Trophoblast cell (in vitro differentiated cells and primary cell): ENCODE measurements at regions not wholly inside any gene's neighbourhood (a gene's known extent, or its start where the extent isn't known, plus 50 kb on each side); places are given as distances from the start of the nearest gene placed in this dataset.
A peak's percentile ranks its signal among the peaks of the same experiment; 100 is the strongest.

Experiments used
- DNase-seq, 2 donors: peaks; one replicate each; pipeline ENCODE4 v3.0.0-alpha.2; 2016
- H2AFZ ChIP-seq: 2 replicates; pipeline ENCODE4 v1.6.1; 2013; ENCODE audit warnings: low read length, moderate library complexity, mild to moderate bottlenecking; ENCODE audit not compliant: insufficient read depth, poor library complexity
- H2AK5ac ChIP-seq: 2 replicates; pipeline ENCODE4 v1.6.1; 2013; ENCODE audit warnings: mild to moderate bottlenecking, low read length
- H2BK120ac ChIP-seq: 2 replicates; pipeline ENCODE4 v1.6.1; 2013; ENCODE audit warnings: low read length, mild to moderate bottlenecking, moderate library complexity; ENCODE audit not compliant: insufficient read depth, poor library complexity
- H2BK12ac ChIP-seq: 2 replicates; pipeline ENCODE4 v1.6.1; 2013; ENCODE audit warnings: mild to moderate bottlenecking, low read length, moderate library complexity
- H2BK5ac ChIP-seq: 2 replicates; pipeline ENCODE4 v1.6.1; 2013; ENCODE audit warnings: low read length, low read depth, moderate library complexity, mild to moderate bottlenecking; ENCODE audit not compliant: poor library complexity
- H3K14ac ChIP-seq: 2 replicates; pipeline ENCODE4 v1.6.1; 2013; ENCODE audit warnings: mild to moderate bottlenecking, low read length
- H3K18ac ChIP-seq: 2 replicates; pipeline ENCODE4 v1.6.1; 2013; ENCODE audit warnings: mild to moderate bottlenecking, low read length
- H3K23ac ChIP-seq: 2 replicates; pipeline ENCODE4 v1.6.1; 2013; ENCODE audit warnings: low read length
- H3K27ac ChIP-seq: 2 replicates; pipeline ENCODE4 v1.5.1; 2013; ENCODE audit warnings: low read depth, mild to moderate bottlenecking, inconsistent platforms, low read length, moderate library complexity
- H3K27me3 ChIP-seq: 2 replicates; pipeline ENCODE4 v1.6.1; 2013; ENCODE audit warnings: inconsistent platforms, mild to moderate bottlenecking, low read length, moderate library complexity; ENCODE audit not compliant: insufficient read depth
- H3K36me3 ChIP-seq, 2 experiments: 1 replicate in 1 of 2; 2 replicates in 1 of 2; pipeline ENCODE4 v1.6.1; 2013; ENCODE audit warnings: low read length in 2 of 2, mild to moderate bottlenecking in 2 of 2, moderate library complexity in 1 of 2; ENCODE audit not compliant: insufficient read depth in 2 of 2, control insufficient read depth in 1 of 2
- H3K4ac ChIP-seq: 2 replicates; pipeline ENCODE4 v1.6.1; 2013; ENCODE audit warnings: low read depth, mild to moderate bottlenecking, low read length, moderate library complexity
- H3K4me1 ChIP-seq, 2 experiments: 1 replicate in 1 of 2; 2 replicates in 1 of 2; pipeline ENCODE4 v1.6.1; 2013; ENCODE audit warnings: low read length in 2 of 2, mild to moderate bottlenecking in 2 of 2, moderate library complexity in 1 of 2; ENCODE audit not compliant: insufficient read depth in 2 of 2, control insufficient read depth in 1 of 2
- H3K4me2 ChIP-seq: 2 replicates; pipeline ENCODE4 v1.6.1; 2013; ENCODE audit warnings: inconsistent platforms, mild to moderate bottlenecking, low read length, moderate library complexity
- H3K4me3 ChIP-seq: 2 replicates; pipeline ENCODE4 v1.5.1; 2013; ENCODE audit warnings: mild to moderate bottlenecking, low read depth, low read length, inconsistent platforms
- H3K79me1 ChIP-seq: one replicate; pipeline ENCODE4 v1.6.1; 2013; ENCODE audit warnings: low read length
- H3K79me2 ChIP-seq: 2 replicates; pipeline ENCODE4 v1.6.1; 2013; ENCODE audit warnings: low read length, mild to moderate bottlenecking; ENCODE audit not compliant: control insufficient read depth, insufficient read depth, poor library complexity
- H3K9ac ChIP-seq: 2 replicates; pipeline ENCODE4 v1.6.1; 2013; ENCODE audit warnings: mild to moderate bottlenecking, low read length
- H3K9me3 ChIP-seq: 2 replicates; pipeline ENCODE4 v1.6.1; 2013; ENCODE audit warnings: low read depth, mild to moderate bottlenecking, control low read depth, inconsistent platforms, low read length; ENCODE audit not compliant: insufficient read depth
- H4K12ac ChIP-seq: 2 replicates; pipeline ENCODE4 v1.6.1; 2013; ENCODE audit warnings: low read depth, mild to moderate bottlenecking, low read length, moderate library complexity
- H4K8ac ChIP-seq: 2 replicates; pipeline ENCODE4 v1.6.1; 2013; ENCODE audit warnings: low read depth, mild to moderate bottlenecking, low read length, moderate library complexity
- H4K91ac ChIP-seq: one replicate; pipeline ENCODE4 v1.6.1; 2013; ENCODE audit warnings: low read depth, mild to moderate bottlenecking, low read length, moderate library complexity
- WGBS: extraction: QIAGEN DNeasy Blood & Tissue Kit; methylation state at CpG from one replicate; pipeline ENCODE4 v1.1.7; 2013; ENCODE audit warnings: missing lambda C conversion rate; ENCODE audit not compliant: insufficient read length, insufficient coverage; ENCODE audit errors: extremely low coverage; 5-methylcytosine and 5-hydroxymethylcytosine counted together

DNA sequence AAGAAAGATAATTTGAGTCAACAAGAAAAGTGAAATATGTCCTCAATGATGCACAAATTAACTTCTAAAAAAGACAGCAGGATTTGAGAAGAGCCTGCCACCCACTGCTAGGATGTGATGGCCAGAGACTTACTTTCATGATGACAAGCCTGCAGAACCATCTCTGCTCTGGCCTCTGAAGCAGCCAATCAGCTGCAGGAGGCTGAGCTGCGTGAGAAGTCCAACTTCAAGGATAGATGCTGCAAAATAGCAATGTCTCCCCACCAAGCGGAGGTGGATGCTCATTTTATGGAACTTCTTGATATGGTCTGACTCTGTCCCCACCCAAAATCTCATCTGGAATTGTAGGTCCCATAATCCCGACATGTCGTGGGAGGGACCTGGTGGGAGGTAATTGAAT lies 53.1 kb downstream of the CYRIA start:
- Histone ChIP-seq H3K4me1 (peaks cover 6% of the 10 kb centered on the region in 2 experiments), H2AFZ (no peak overlapping the region), H3K79me2 (peaks cover 2% of the 10 kb centered on the region), H3K23ac (no peak overlapping the region), H2BK5ac (no peak overlapping the region), H2BK120ac (no peak overlapping the region), H3K4ac (no peak overlapping the region), H2AK5ac (no peak overlapping the region), H3K9ac (no peak overlapping the region), H4K91ac (no peak overlapping the region), H4K8ac (no peak overlapping the region), H3K4me2 (no peak overlapping the region), H3K18ac (no peak overlapping the region), H3K27me3 (no peaks in the 10 kb centered on the region), H3K14ac (no peak overlapping the region), H3K9me3 (no peaks in the 10 kb centered on the region), H4K12ac (no peak overlapping the region), H3K36me3 (peaks cover 2 to 6% of the 10 kb centered on the region in 2 experiments), H3K27ac (no peak overlapping the region), H2BK12ac (no peak overlapping the region), H3K4me3 (peak overlapping the region; percentile 49), H3K79me1 (peaks cover 10% of the 10 kb centered on the region)
- DNase-seq, result no peak
- WGBS, result no CpG with 5 or more reads among the region's 4 CpGs

DNA sequence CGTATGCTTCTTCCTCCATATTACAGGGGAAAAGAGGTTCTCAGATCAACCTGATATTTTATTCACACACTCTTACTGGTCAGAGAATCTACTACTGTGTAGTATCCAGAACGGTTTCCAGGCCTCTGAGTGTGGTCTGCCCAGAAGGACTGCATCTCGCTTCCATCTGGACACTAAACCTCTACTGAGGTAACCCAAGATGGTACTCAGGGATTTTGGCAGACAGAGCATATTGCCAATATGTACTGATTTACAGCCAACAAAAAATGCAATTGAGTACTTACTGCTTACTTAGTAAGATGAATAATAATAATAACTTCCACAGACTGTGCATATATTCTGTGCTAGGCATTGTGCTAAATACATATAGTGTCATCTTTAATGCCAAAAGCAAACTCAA lies 55.8 kb downstream of the CYRIA start:
- Histone ChIP-seq H2BK5ac (no peak overlapping the region), H3K4ac (no peak overlapping the region), H3K4me2 (no peak overlapping the region), H3K4me3 (no peak overlapping the region), H3K79me2 (no peaks in the 10 kb centered on the region), H3K14ac (no peak overlapping the region), H2BK120ac (no peak overlapping the region), H3K4me1 (no peaks in the 10 kb centered on the region), H3K9ac (no peak overlapping the region), H4K8ac (no peak overlapping the region), H3K9me3 (no peaks in the 10 kb centered on the region), H3K27ac (no peak overlapping the region), H2BK12ac (no peak overlapping the region), H3K79me1 (peaks cover 2% of the 10 kb centered on the region), H4K91ac (no peak overlapping the region), H2AK5ac (no peak overlapping the region), H3K27me3 (no peaks in the 10 kb centered on the region), H3K18ac (no peak overlapping the region), H3K36me3 (peaks cover 0 to 8% of the 10 kb centered on the region in 2 experiments), H3K23ac (no peak overlapping the region), H4K12ac (no peak overlapping the region), H2AFZ (no peak overlapping the region)
- no CpG with 5 or more reads among the region's 3 CpGs for WGBS
- DNase-seq, result no peak

DNA sequence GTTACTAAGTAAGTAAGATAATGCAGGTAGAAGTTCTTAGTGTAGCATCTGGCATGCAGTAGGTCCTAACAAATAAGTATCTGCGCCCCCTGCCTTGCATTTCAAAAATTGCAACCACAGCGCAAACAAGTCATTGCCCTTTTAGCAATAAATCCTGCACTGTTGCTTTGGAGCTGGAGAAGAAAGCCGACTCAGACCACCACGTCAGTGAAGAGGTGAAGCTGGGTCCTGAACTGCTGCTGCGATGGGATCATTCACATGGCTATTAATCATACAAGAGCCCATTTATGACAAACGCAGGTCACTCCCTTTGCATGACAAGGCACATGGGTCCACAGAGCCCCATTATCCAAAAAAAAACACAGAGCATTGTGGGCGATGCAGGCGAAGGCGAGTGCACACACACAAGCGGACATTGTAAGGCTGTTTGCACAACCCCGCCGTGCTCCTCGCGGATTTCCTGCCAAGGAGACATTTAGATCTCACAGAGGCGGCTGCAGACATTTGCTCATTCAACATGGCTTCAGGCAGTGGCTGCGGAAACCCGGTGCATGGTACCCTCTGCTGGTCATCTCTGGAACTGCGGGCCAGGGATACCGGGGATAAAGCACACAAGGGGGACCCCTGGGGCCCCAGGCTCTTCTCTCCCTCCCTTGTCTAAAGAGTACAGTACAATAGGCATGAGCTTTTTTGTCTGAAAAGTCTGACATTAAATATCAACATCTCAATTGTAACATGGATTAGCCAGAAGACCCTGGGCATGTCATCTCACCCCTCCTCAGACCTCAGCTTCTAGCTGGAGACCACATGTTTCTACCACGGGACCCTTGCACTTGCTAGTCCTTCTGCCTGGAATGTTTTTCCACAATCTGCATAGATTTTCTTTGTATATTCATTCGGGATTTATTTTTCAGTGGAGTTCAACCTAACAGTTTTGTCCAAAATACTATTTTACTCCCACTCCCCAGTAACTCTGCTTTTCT lies 56.7 kb downstream of the CYRIA start:
- Histone ChIP-seq H3K4me3 (peak overlapping the region; percentile 58), H4K91ac (no peak overlapping the region), H3K23ac (no peak overlapping the region), H2BK12ac (no peak overlapping the region), H3K4me1 (no peaks in the 10 kb centered on the region), H3K4me2 (peak overlapping the region; percentile 85), H3K9ac (no peak overlapping the region), H3K36me3 (peaks cover 0 to 8% of the 10 kb centered on the region in 2 experiments), H2BK5ac (no peak overlapping the region), H2BK120ac (no peak overlapping the region), H3K14ac (no peak overlapping the region), H3K27ac (peak overlapping the region; percentile 1), H3K27me3 (no peaks in the 10 kb centered on the region), H2AFZ (peak overlapping the region; percentile 5), H3K79me1 (peaks cover 2% of the 10 kb centered on the region), H3K9me3 (no peaks in the 10 kb centered on the region), H4K8ac (no peak overlapping the region), H3K4ac (no peak overlapping the region), H3K18ac (no peak overlapping the region), H2AK5ac (no peak overlapping the region), H3K79me2 (no peaks in the 10 kb centered on the region), H4K12ac (no peak overlapping the region)
- peak; percentile 64 to 82 for DNase-seq
- no CpG with 5 or more reads among the region's 21 CpGs for WGBS

DNA sequence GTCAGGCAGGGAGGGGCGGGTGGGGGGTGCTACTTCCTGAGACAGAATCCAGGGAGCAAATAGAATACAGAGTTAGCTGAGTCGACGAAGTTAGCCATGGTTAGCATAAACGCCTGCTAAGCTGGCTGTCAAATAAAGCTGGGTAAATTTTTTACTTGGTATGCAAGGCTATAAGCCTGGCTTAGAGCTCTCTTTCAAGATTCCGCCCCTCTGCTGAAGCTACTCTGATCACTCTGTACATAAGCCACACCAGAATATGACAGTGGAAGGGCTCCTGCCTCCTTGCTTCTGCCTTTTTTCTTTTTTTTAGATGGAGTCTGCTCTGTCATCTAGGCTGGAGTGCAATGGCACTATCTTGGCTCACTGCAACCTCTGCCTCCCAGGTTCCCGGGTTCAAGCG lies 58.3 kb downstream of the CYRIA start:
- Histone ChIP-seq H2BK120ac (no peak overlapping the region), H4K8ac (no peak overlapping the region), H3K36me3 (peaks cover 0 to 6% of the 10 kb centered on the region in 2 experiments), H3K4me2 (no peak overlapping the region), H3K79me1 (peaks cover 2% of the 10 kb centered on the region), H3K79me2 (no peaks in the 10 kb centered on the region), H3K9me3 (no peaks in the 10 kb centered on the region), H4K12ac (no peak overlapping the region), H2AK5ac (no peak overlapping the region), H3K27me3 (no peaks in the 10 kb centered on the region), H3K14ac (no peak overlapping the region), H2AFZ (no peak overlapping the region), H3K4me3 (no peak overlapping the region), H3K23ac (no peak overlapping the region), H3K4me1 (no peaks in the 10 kb centered on the region), H3K27ac (no peak overlapping the region), H3K4ac (no peak overlapping the region), H4K91ac (no peak overlapping the region), H3K9ac (no peak overlapping the region), H2BK5ac (no peak overlapping the region), H3K18ac (no peak overlapping the region), H2BK12ac (no peak overlapping the region)
- no CpG with 5 or more reads among the region's 7 CpGs for WGBS
- DNase-seq, result no peak
